HG03469 (cell line): ENCODE measurements at regions not wholly inside any gene's neighbourhood (a gene's known extent, or its start where the extent isn't known, plus 50 kb on each side); places are given as distances from the start of the nearest gene placed in this dataset.

Source experiments
- ATAC-seq: cut with Tn5 transposase; IDR thresholded peaks from one replicate; pipeline ENCODE4 v1.9.1; 2021; ENCODE audit warnings: mild to moderate bottlenecking, moderate library complexity, moderate number of reproducible peaks; ENCODE audit not compliant: unreplicated experiment

DNA sequence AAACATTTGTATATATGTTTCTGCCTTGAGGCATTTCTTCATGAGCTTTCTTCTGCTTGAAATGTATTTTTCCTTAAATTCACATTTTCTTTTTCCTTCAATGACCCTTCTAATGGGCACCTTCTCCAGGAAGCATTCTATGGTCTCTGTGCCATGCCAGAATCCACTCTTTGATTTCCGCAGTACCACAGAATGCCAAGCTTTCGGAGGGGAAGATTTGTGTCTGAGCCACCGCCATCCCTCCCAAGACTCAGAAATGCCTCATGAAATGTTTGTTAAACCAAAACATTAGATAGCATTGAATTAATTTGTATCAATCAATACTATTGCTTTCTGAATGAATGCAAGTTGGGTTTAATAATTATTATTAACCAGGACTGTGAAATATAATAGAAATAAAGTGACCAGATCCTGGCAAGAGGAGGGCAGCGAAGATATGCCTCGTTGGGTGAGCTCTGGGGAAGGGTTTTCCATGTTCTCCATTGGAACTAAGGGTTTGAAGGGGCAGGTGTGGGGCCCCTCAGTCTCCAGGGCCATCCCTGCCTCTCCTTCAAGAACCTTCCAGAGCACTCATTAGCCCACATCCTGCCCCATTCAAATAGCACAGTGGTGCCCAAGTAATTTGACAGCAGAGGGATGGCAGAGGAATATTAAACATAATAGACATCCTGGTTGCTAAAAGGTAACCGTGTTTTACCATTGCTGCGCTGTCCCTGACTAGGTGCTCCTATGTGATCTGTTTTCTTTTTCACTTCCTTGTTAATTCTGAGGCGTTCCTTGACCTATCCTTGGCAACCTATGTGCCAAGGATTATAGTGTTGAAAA lies 189.6 kb downstream of the MYCN start:
- ATAC-seq = no peak

DNA sequence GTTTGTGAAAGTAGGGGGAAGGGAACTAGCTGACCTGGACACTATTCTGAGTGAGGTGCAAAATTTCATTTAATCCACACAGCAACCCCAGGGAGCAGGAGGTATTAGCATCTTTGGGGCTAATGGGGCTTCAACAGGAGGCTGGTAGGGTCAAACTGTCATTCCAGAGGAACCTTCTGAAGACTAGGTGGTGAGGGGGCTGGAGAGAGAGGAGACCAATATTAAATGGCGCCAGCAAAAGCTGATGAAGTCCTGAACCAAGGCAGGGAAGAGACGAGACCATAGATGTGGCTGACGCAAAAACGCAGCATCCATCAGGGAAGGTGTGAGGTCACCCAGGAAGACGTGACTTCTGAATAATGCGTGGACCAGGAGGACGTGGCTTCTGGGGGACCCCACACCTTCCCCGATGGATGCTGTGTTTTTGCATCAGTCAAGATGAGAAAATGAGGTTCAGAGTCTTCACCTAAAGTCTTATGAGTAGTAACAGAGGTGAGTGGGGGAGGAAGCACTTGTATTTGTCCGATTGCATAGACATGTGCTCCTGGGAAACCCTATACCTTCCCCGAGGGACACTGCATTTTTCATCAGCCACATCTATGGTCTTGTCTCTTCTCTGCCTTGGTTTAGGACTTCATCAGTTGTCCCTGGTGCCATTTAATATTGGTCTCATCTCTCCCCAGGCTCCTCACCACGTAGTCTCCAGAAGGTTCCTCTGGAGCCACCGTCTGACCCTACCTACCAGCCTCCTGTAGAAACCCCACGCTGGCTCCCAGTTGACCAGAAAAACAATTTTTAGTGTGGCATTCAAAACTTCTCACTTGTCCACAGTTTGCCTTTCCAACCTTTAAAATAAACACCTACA lies 188.6 kb downstream of the MYCN start:
- no peak for ATAC-seq

DNA sequence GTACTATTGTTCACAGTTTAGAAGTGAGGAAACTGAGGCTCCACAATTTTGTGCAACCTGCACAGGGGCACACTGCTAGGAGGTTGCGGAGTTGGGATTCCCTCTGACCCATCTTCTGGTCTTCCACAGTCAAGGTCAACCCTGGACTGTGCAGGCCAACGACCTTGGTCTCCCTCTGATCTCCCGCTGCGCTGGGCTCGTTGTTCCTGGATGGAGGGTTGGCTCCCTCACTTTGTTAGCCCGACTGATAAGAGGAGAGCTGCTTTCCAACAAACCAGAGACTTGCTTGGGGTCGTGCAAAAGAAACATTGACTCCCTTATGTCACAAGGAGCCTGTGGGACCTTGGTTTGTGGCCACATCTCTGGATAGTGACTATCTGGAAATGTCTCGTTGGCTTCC lies 187.6 kb downstream of the MYCN start:
- no peak for ATAC-seq

- no peak for ATAC-seq
These were observed 187.1 kb downstream of the MYCN start for GRCh38 chr2:16127276-16127940.

- no peak for ATAC-seq
These were observed 186.3 kb downstream of the MYCN start for GRCh38 chr2:16126517-16127275.

DNA sequence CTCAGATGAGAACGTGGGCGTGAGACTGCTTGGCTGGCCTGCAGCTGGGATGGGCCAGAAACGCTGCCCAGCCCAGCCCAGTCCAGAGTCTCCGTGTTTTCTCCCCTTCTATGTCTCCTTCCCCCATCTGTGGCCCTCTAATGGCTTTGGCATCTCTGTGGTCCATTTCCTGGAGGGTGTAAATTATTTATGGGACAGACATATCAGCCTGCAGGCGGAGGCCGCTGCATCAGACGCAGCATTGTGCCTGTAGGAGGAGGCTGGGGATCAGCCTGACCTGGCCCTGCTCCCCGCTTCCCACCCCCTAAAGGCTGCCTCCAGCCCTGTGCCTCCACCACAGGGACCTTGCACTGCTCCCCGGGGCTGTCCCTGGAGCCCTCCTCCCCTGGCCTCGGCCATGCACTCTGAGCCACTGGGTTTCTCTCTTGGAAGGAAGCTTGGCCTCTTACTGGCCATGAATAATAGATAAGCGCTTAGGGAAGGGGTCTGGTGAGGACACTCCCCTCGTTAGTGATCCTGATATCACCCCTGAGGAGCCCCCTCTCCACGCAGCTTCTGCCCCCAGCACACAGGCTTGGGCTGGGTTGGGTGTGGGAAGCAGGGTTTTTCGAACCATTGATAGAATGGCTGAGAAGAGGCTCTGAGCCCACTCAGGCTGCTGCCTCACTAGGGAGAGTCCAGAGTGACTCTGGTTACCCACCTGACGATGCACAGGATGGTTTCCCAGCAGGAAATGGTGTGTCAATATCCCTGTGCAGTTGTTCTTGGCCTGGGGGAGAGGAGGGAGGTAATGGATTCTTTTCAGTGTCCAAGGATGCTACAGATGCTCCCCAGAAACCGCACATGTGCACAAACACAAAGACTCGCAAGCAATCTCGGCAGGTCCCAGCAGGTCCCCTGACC lies 185.5 kb downstream of the MYCN start:
- no peak for ATAC-seq

DNA sequence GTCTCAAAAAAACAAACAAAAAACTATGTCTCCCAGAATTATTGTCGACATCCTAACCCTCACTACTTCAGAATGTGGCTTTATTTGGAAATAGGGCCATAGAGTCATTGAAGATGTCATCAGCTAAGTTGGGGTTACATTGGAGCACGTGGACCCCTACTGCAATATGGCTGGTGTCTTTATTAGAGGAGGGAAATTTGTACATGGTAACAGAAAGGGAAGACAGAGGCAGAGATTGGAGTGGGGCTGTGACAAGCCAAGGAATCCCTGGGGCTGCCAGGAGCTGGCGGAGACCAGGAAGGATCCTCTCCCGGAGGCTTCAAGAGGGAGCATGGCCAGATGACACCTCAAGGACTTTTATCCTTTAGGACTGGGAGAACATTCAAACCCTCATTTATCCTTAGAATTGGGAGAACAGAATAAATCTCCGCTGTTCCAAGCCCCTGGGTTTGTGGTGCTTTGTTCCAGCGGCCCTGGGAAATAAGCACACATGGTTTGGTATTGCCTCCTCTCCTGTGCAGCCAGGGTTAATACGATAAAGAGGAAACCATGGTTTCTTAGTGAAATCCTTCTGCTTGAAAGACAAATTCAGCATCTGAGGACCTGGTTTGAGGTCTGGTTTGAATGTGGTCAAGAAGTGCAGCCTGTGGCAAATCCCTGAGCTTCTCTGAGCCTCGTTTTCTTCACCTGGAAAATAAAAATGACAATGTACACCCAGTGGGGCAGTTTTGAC lies 184.7 kb downstream of the MYCN start:
- ATAC-seq = no peak

GRCh38 chr2:16123856-16124780 lies 183.8 kb downstream of the MYCN start:
- no peak for ATAC-seq

DNA sequence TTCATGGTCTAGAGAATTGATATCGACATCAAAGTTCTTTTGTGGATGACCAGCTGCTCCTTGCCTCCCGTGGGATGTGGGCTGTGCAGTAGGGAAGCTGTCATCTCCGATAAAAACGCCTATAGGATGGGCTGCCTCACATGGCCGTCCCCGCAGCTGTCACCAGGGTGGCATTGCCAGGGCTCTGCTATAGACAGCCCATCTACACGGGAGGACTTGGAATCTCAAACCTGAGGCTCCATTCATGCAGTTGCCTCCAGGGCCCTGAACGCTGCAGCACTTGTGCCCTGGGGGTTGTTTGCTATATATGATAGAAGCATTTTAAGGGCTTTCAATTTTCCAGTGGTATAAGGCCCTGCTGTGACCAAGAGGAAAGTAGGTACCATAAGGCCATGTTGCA lies 183.1 kb downstream of the MYCN start:
- ATAC-seq = no peak

- ATAC-seq = no peak
These were observed 182.2 kb downstream of the MYCN start for GRCh38 chr2:16122556-16122955.

DNA sequence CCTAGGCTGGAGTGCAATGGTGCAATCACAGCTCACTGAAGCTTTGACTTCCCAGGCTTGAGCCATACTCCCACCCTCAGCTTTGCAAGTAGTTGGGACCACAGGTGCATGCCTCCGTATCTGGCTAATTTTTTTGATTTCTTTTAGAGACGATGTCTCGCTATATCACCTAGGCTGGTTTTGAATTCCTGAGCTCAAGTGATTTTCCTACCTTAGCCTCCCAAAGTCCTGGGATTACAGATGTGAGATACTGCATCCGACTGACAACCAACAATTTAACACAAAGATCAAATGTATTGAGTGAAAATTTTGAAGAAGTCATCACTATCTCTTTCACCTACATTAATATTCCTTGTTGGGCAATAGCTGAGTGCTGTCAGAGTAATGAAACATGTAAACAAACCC lies 181.6 kb downstream of the MYCN start:
- ATAC-seq = no peak

DNA sequence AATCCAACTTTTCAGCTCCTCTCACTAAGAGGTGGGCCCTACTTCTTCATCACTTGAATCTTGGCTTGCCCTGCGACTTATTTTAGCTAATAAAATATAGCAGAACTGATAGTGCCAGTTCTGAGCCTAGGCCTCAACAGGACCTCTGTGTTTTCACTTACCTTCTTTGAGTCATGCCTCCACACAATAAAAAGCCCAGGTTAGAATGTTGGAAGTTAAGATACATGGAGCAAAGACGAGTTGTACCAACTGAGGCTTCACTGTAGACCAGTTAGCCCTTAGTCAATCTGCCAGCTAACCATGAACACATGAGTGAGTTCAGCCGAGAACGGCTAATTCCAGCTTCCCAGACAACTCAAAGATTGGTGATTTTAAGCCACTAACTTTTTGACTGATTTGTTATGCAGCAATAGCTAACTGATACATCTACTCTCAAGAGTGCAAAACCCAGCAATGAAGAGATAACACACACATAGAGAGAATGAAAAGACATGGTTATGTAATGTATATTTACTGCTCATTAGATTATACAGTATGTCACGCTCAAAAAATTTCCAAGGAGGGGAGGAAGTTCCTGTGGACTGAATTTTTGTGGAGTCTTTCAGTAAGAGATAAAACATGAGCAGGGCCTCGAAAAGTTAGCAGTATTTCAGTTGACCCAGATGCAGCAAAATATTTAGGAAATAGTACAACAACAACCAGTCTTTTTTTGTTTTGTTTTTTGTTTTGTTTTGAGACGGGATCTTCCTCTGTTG lies 181.1 kb downstream of the MYCN start:
- ATAC-seq = no peak

GRCh38 chr2:16120591-16121180 lies 180.3 kb downstream of the MYCN start:
- no peak for ATAC-seq

DNA sequence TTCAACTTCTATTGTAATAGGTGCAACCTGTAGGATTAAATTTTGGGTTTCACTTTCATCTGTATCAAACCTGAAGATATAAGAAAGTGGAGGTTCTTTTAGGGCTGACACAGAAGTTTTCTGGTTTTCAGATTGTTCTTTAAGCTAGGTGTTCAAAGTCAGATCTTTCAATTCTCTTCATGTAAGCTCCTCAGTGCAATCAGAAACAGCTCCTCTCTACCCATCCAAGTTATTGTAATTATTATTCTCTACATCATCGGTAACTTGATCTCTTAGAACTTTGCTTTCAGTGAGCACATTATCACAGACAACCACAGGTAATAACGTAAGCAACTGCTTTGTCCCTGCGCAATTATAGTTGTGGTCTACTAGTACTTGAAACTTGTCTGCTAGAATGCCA lies 179.4 kb downstream of the MYCN start:
- no peak for ATAC-seq

- ATAC-seq = no peak
These were observed 178.6 kb downstream of the MYCN start for GRCh38 chr2:16118611-16119590.
